Mesothelial cell of epicardium (in vitro differentiated cells): ENCODE measurements at regions not wholly inside any gene's neighbourhood (a gene's known extent, or its start where the extent isn't known, plus 50 kb on each side); places are given as distances from the start of the nearest gene placed in this dataset.

Source experiments
- DNase-seq, 2 experiments: peaks; one replicate each; pipeline ENCODE4 v3.0.0; 2021; ENCODE audit warnings: low spot score in 2 of 2; ENCODE audit not compliant: unreplicated experiment in 2 of 2
- H3K27ac Mint-ChIP-seq: 2 replicates; pipeline ENCODE4 v1.8.0; 2021; ENCODE audit warnings: mixed read lengths
- H3K27me3 Mint-ChIP-seq: 2 replicates; pipeline ENCODE4 v1.8.0; 2021; ENCODE audit warnings: low read depth, mixed read lengths
- H3K36me3 Mint-ChIP-seq: 2 replicates; pipeline ENCODE4 v1.8.0; 2021; ENCODE audit warnings: mixed read lengths
- H3K4me1 Mint-ChIP-seq: 2 replicates; pipeline ENCODE4 v1.8.0; 2021; ENCODE audit warnings: mixed read lengths
- H3K4me3 Mint-ChIP-seq: 2 replicates; pipeline ENCODE4 v1.8.0; 2021; ENCODE audit warnings: mild to moderate bottlenecking, moderate library complexity, mixed read lengths
- H3K9me3 Mint-ChIP-seq: 2 replicates; pipeline ENCODE4 v1.8.0; 2021; ENCODE audit warnings: mixed read lengths
- TF ChIP-seq, protein P1 (sequence below): fragments of 200-600 bp; sonication (generic); IDR thresholded peaks from one replicate; pipeline ENCODE4 v1.5.0; 2021; ENCODE audit warnings: antibody characterized with exemption; ENCODE audit not compliant: unreplicated experiment

DNA sequence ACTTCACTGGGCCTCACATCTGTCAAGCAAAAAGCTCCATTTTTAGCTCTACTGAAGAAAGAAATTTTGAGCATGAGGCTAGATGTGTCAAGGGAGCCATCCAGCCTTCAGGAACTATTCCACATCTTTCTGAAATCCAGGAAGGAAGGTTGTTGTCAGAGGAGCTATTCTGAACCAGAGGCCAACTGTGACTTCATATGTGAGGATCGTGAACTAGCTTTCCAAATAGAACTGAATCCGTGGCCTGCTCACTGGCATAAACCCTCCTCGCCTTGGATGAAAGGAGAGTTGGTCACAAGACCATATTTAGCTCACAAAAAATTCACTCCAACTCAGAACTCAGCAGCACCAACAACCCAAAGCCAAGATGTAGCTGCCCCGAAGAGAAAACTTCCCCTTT is 195.8 kb downstream of the FOXO1 start:
- no peak overlapping the region for H3K4me3 Mint-ChIP-seq
- no peaks in the 10 kb centered on the region for H3K27me3 Mint-ChIP-seq
- no peaks in the 10 kb centered on the region for H3K36me3 Mint-ChIP-seq
- TF ChIP-seq, protein P1, sequence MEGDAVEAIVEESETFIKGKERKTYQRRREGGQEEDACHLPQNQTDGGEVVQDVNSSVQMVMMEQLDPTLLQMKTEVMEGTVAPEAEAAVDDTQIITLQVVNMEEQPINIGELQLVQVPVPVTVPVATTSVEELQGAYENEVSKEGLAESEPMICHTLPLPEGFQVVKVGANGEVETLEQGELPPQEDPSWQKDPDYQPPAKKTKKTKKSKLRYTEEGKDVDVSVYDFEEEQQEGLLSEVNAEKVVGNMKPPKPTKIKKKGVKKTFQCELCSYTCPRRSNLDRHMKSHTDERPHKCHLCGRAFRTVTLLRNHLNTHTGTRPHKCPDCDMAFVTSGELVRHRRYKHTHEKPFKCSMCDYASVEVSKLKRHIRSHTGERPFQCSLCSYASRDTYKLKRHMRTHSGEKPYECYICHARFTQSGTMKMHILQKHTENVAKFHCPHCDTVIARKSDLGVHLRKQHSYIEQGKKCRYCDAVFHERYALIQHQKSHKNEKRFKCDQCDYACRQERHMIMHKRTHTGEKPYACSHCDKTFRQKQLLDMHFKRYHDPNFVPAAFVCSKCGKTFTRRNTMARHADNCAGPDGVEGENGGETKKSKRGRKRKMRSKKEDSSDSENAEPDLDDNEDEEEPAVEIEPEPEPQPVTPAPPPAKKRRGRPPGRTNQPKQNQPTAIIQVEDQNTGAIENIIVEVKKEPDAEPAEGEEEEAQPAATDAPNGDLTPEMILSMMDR: no peak
- H3K9me3 Mint-ChIP-seq: peaks cover 14% of the 10 kb centered on the region
- H3K4me1 Mint-ChIP-seq: no peaks in the 10 kb centered on the region
- H3K27ac Mint-ChIP-seq: no peak overlapping the region
- DNase-seq: no peak

DNA sequence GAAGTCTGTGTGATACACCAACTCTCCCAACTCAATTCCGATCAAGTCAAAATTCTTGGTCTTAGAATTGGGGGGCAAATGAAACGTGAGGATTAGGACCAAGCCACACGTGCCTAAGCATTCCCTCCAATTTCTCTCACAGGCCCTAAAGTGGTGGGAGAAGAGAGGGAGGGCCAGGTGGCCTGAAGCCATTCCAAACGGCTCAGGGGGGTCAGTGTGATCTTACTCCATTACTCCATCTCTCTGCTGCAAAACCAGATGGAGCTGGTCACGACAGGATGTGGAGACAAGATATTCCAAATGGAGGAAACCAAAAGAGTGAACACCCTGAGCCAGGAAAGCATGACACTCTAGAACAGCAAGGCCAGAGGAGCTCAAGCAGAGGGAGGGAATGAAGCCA is 195.4 kb downstream of the FOXO1 start:
- TF ChIP-seq, protein P1: no peak
- Mint-ChIP-seq H3K36me3 (no peaks in the 10 kb centered on the region), H3K27ac (no peak overlapping the region), H3K4me3 (no peak overlapping the region), H3K4me1 (peaks cover under 1% of the 10 kb centered on the region), H3K9me3 (peaks cover 16% of the 10 kb centered on the region), H3K27me3 (no peaks in the 10 kb centered on the region)
- no peak for DNase-seq

DNA sequence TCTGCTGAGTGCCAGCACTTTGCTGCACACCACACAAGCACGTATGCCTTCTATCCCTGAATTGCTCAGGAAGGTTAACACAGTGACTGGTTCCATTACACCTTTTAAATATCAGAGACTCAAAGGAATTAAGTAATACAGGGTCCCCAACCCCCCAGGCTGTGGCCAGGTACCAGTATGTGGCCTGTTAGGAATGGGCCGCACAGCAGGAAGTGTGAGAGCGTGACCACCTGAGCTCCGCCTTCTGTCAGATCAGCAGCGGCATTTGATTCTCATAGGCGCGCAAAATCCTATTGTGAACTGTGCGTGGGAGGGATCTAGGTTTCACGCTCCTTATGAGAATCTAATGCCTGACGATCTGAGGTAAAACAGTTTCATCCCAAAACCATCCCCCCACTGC is 194.5 kb downstream of the FOXO1 start:
- no peaks in the 10 kb centered on the region for H3K36me3 Mint-ChIP-seq
- H3K27me3 Mint-ChIP-seq: no peaks in the 10 kb centered on the region
- peaks cover 7% of the 10 kb centered on the region for H3K4me1 Mint-ChIP-seq
- TF ChIP-seq, protein P1: no peak
- peaks cover 16% of the 10 kb centered on the region for H3K9me3 Mint-ChIP-seq
- DNase-seq: no peak
- no peak overlapping the region for H3K4me3 Mint-ChIP-seq
- H3K27ac Mint-ChIP-seq: no peak overlapping the region

DNA sequence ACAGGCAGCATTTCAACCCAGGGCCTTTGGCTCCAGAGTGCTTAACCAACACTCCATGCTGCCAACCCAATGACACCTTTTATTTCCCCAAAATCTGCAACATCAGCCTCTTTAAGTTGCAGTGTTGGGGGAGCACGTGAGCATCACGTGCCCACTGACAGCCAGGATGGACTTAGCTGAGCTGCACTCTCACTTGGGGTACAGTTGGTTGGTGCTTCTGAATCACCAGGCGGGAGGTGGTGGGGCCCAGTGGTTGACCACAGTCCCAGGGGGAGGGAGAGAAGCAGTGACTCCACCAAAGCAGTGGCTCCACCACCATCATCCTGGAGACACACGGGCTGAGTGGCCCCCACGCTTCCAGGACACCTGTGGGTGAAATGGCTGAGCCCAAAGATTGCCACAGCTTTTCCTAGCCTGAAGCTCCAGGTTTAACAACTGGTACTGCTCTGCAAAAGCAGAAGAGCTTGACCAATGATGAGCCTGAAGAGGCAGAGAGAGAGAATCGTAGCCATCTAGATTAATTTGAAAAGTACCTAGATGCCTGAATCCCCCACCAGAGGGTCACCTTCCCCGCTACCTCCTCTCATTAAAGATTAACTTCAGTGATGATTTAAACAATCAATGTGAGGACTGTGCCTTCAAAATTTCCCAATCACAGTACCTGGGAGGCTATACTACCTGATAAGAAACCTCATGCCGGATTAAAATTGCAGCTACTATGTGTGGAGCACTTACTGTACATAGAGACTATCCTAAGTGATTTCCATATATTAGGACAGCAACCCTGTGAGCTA is 193.8 kb downstream of the FOXO1 start:
- no peak overlapping the region for H3K4me3 Mint-ChIP-seq
- no peaks in the 10 kb centered on the region for H3K36me3 Mint-ChIP-seq
- H3K4me1 Mint-ChIP-seq: peaks cover 13% of the 10 kb centered on the region
- H3K27me3 Mint-ChIP-seq: no peaks in the 10 kb centered on the region
- H3K9me3 Mint-ChIP-seq: peaks cover 16% of the 10 kb centered on the region
- TF ChIP-seq, protein P1: no peak
- DNase-seq: no peak
- H3K27ac Mint-ChIP-seq: no peak overlapping the region

DNA sequence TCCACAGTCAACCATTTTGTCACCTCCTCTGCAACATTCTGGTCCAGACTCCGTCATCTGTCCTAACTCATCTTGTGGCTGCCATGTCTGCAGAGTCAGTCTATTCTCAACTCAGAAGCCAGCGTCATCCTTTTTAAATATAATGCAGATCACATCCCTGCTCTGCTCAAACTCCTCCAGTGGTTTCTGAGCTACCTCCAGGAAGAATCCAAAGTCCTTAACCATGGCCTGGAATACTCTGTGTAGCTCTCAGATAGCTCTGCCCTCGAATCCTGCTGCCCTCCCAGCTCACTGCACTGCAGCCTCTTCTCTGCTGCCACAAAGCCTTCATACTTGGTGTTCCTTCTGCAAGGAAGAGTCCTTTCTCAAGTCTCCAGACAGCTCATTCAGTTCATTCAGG is 190.8 kb downstream of the FOXO1 start:
- peaks cover 22% of the 10 kb centered on the region for H3K4me1 Mint-ChIP-seq
- H3K4me3 Mint-ChIP-seq: no peak overlapping the region

More for the DNA sequence above, 190.8 kb downstream of the FOXO1 start:
- DNase-seq: no peak
- TF ChIP-seq, protein P1: no peak
- no peak overlapping the region for H3K27ac Mint-ChIP-seq
- no peaks in the 10 kb centered on the region for H3K27me3 Mint-ChIP-seq
- peaks cover 8% of the 10 kb centered on the region for H3K9me3 Mint-ChIP-seq
- H3K36me3 Mint-ChIP-seq: no peaks in the 10 kb centered on the region
